Neural progenitor cell (in vitro differentiated cells): ENCODE measurements at regions not wholly inside any gene's neighbourhood (a gene's known extent, or its start where the extent isn't known, plus 50 kb on each side); places are given as distances from the start of the nearest gene placed in this dataset.

Experiments
- DNase-seq: peaks from one replicate; pipeline ENCODE4 v3.0.0-alpha.2; 2016; ENCODE audit warnings: low spot score
- H2AFZ ChIP-seq: fragments of 200-600 bp; sonication (generic); replicated peaks from 2 replicates; pipeline ENCODE4 v1.6.1; 2016; ENCODE audit warnings: antibody characterized with exemption
- H3F3A ChIP-seq: fragments of 200-600 bp; sonication (generic); 2 replicates; pipeline ENCODE4 v1.6.1; 2016; ENCODE audit warnings: antibody characterized with exemption, low read depth
- H3K27ac ChIP-seq: fragments of 200-600 bp; sonication (generic); 2 replicates; pipeline ENCODE4 v1.5.1; 2016; ENCODE audit warnings: mild to moderate bottlenecking
- H3K27me3 ChIP-seq: fragments of 200-600 bp; sonication (generic); 2 replicates; pipeline ENCODE4 v1.6.1; 2016; ENCODE audit warnings: mild to moderate bottlenecking, moderate library complexity
- H3K36me3 ChIP-seq: fragments of 200-600 bp; sonication (generic); 2 replicates; pipeline ENCODE4 v1.5.1; 2016
- H3K4me1 ChIP-seq: fragments of 200-600 bp; sonication (generic); 2 replicates; pipeline ENCODE4 v1.6.1; 2016; ENCODE audit warnings: mixed run types
- H3K4me2 ChIP-seq: fragments of 200-600 bp; sonication (generic); 2 replicates; pipeline ENCODE4 v1.6.1; 2016
- H3K4me3 ChIP-seq: fragments of 200-600 bp; sonication (generic); 2 replicates; pipeline ENCODE4 v1.5.1; 2016
- H3K79me2 ChIP-seq: fragments of 200-600 bp; sonication (generic); 2 replicates; pipeline ENCODE4 v1.6.1; 2016; ENCODE audit warnings: low read depth
- H3K9ac ChIP-seq: fragments of 200-600 bp; sonication (generic); 2 replicates; pipeline ENCODE4 v1.6.1; 2016
- H3K9me3 ChIP-seq: fragments of 200-600 bp; sonication (generic); 2 replicates; pipeline ENCODE4 v1.5.1; 2016; ENCODE audit warnings: low read depth
- H4K20me1 ChIP-seq: fragments of 200-600 bp; sonication (generic); 2 replicates; pipeline ENCODE4 v1.6.1; 2016; ENCODE audit warnings: low read depth
- H3K27ac Mint-ChIP-seq: 3 replicates; pipeline ENCODE4 v1.8.0; 2021; ENCODE audit warnings: mixed read lengths
- H3K27me3 Mint-ChIP-seq: 2 replicates; pipeline ENCODE4 v1.8.0; 2022; ENCODE audit warnings: low read depth, mild to moderate bottlenecking, inconsistent platforms, moderate library complexity, mixed read lengths; ENCODE audit not compliant: insufficient read depth
- H3K36me3 Mint-ChIP-seq: 3 replicates; pipeline ENCODE4 v1.8.0; 2021; ENCODE audit warnings: mixed read lengths
- H3K4me1 Mint-ChIP-seq: 3 replicates; pipeline ENCODE4 v1.8.0; 2021; ENCODE audit warnings: mixed read lengths
- H3K4me3 Mint-ChIP-seq: 3 replicates; pipeline ENCODE4 v1.8.0; 2021; ENCODE audit warnings: mild to moderate bottlenecking, moderate library complexity, mixed read lengths
- H3K9me3 Mint-ChIP-seq: 3 replicates; pipeline ENCODE4 v1.8.0; 2020; ENCODE audit warnings: mixed read lengths
- CTCF ChIP-seq: fragments of 200-600 bp; sonication (generic); IDR thresholded peaks from 2 replicates; pipeline ENCODE4 v1.5.1; 2017; ENCODE audit warnings: antibody characterized with exemption, mild to moderate bottlenecking
- EZH2 ChIP-seq: fragments of 200-600 bp; sonication (generic); IDR thresholded peaks from 2 replicates; pipeline ENCODE4 v1.6.1; 2017; ENCODE audit warnings: antibody characterized with exemption, mild to moderate bottlenecking, moderate library complexity
- EZH2phosphoT487 ChIP-seq: fragments of 200-600 bp; sonication (generic); IDR thresholded peaks from 2 replicates; pipeline ENCODE4 v1.6.1; 2017; ENCODE audit warnings: antibody characterized with exemption

GRCh38 chr2:220036431-220036830 is 409.0 kb downstream of the SLC4A3 start:
- Histone ChIP-seq H3K4me3 (no peak overlapping the region), H4K20me1 (no peaks in the 10 kb centered on the region), H3K27ac (no peak overlapping the region), H3K9me3 (no peaks in the 10 kb centered on the region), H3K36me3 (no peaks in the 10 kb centered on the region), H2AFZ (no peak overlapping the region), H3K79me2 (no peaks in the 10 kb centered on the region), H3K27me3 (no peaks in the 10 kb centered on the region), H3F3A (no peaks in the 10 kb centered on the region), H3K4me2 (no peak overlapping the region), H3K4me1 (peaks cover 7% of the 10 kb centered on the region), H3K9ac (no peak overlapping the region)
- no peak for TF ChIP-seq CTCF
- no peak for TF ChIP-seq EZH2
- no peak for TF ChIP-seq EZH2phosphoT487
- Mint-ChIP-seq H3K9me3 (no peaks in the 10 kb centered on the region), H3K36me3 (no peaks in the 10 kb centered on the region), H3K4me3 (no peak overlapping the region), H3K27me3 (peaks cover 7% of the 10 kb centered on the region), H3K4me1 (peaks cover 2% of the 10 kb centered on the region), H3K27ac (no peak overlapping the region)
- DNase-seq = no peak

- Histone ChIP-seq H3K4me3 (no peak overlapping the region), H3F3A (no peaks in the 10 kb centered on the region), H3K36me3 (no peaks in the 10 kb centered on the region), H3K4me2 (no peak overlapping the region), H3K27ac (no peak overlapping the region), H3K4me1 (peaks cover 27% of the 10 kb centered on the region), H3K9me3 (no peaks in the 10 kb centered on the region), H3K27me3 (no peaks in the 10 kb centered on the region), H3K79me2 (no peaks in the 10 kb centered on the region), H3K9ac (no peak overlapping the region), H2AFZ (no peak overlapping the region), H4K20me1 (no peaks in the 10 kb centered on the region)
- Mint-ChIP-seq H3K27me3 (peaks cover 8% of the 10 kb centered on the region), H3K4me3 (no peak overlapping the region), H3K27ac (peak overlapping the region; percentile 52), H3K36me3 (no peaks in the 10 kb centered on the region), H3K9me3 (no peaks in the 10 kb centered on the region), H3K4me1 (peaks cover 16% of the 10 kb centered on the region)
- no peak for TF ChIP-seq EZH2phosphoT487
- no peak for TF ChIP-seq CTCF
- TF ChIP-seq EZH2 = no peak
- DNase-seq = no peak
These were observed 412.9 kb downstream of the SLC4A3 start for GRCh38 chr2:220040346-220040745.

GRCh38 chr2:220041447-220041846 is 414.0 kb downstream of the SLC4A3 start:
- Mint-ChIP-seq H3K27ac (peak overlapping the region; percentile 40), H3K4me3 (no peak overlapping the region), H3K27me3 (peaks cover 9% of the 10 kb centered on the region), H3K4me1 (peaks cover 16% of the 10 kb centered on the region), H3K36me3 (no peaks in the 10 kb centered on the region), H3K9me3 (no peaks in the 10 kb centered on the region)
- no peak overlapping the region for H3K4me2 ChIP-seq
- no peak overlapping the region for H3K4me3 ChIP-seq
- no peak overlapping the region for H3K27ac ChIP-seq
- no peaks in the 10 kb centered on the region for H3F3A ChIP-seq
- H3K36me3 ChIP-seq = no peaks in the 10 kb centered on the region
- no peaks in the 10 kb centered on the region for H3K9me3 ChIP-seq
- peaks cover 27% of the 10 kb centered on the region for H3K4me1 ChIP-seq
- no peaks in the 10 kb centered on the region for H3K79me2 ChIP-seq
- H4K20me1 ChIP-seq = no peaks in the 10 kb centered on the region
- no peak overlapping the region for H3K9ac ChIP-seq
- H3K27me3 ChIP-seq = no peaks in the 10 kb centered on the region
- H2AFZ ChIP-seq = peak overlapping the region; percentile 52
- TF ChIP-seq CTCF (no peak), EZH2phosphoT487 (no peak), EZH2 (no peak)
- no peak for DNase-seq
